B cell (primary cell): ENCODE measurements at regions not wholly inside any gene's neighbourhood (a gene's known extent, or its start where the extent isn't known, plus 50 kb on each side); places are given as distances from the start of the nearest gene placed in this dataset.

Experiments used
- ATAC-seq: fragments of 200-7000 bp; cut with Tn5 transposase; one replicate; pipeline ENCODE4 v1.10.0; 2021; ENCODE audit warnings: low read depth, mild to moderate bottlenecking, moderate number of reproducible peaks, moderate library complexity
- CTCF ChIA-PET: fragments of 350-600 bp; sonication (Branson Sonifier 250); formaldehyde crosslinking; loops from one replicate; lab custom pipeline; 2021; ENCODE audit warnings: antibody characterized with exemption, inconsistent platforms; lab: Charles Lee
- POLR2A ChIA-PET: fragments of 350-600 bp; sonication (Branson Sonifier 250); formaldehyde crosslinking; loops from one replicate; lab custom pipeline; 2021; ENCODE audit warnings: antibody characterized with exemption; lab: Charles Lee
- DNase-seq: peaks from one replicate; pipeline ENCODE4 v3.0.0; 2013
- H2AFZ ChIP-seq: 2 replicates; pipeline ENCODE4 v1.6.1; 2012; ENCODE audit warnings: mild to moderate bottlenecking, low read depth, low read length; ENCODE audit not compliant: insufficient read depth, poor library complexity, severe bottlenecking
- H3K27ac ChIP-seq, 2 donors: 1 replicate in 1 of 2; 2 replicates in 1 of 2; pipeline ENCODE4 v1.5.1; 2012 to 2013; ENCODE audit warnings: low read length in 2 of 2, mild to moderate bottlenecking in 2 of 2, moderate library complexity in 1 of 2
- H3K27me3 ChIP-seq, 4 experiments: fragments of 200-600 bp in 1 of 4; sonication (generic) in 1 of 4; replicated peaks in 1 of 4; 1 replicate in 2 of 4; 2 replicates in 2 of 4; pipeline versions ENCODE4 v1.6.1 to v1.7.0; 2013 to 2016; ENCODE audit warnings: low read length in 3 of 4, mild to moderate bottlenecking in 2 of 4, mixed read lengths in 1 of 4, moderate library complexity in 1 of 4; ENCODE audit not compliant: insufficient read depth in 4 of 4, control insufficient read depth in 3 of 4; ENCODE audit errors: control extremely low read depth in 1 of 4
- H3K36me3 ChIP-seq, 2 experiments: replicated peaks in 1 of 2; 1 replicate in 1 of 2; 2 replicates in 1 of 2; pipeline versions ENCODE4 v1.6.1 to v1.7.1; 2013; ENCODE audit warnings: low read length in 1 of 2; ENCODE audit not compliant: insufficient read depth in 2 of 2, control insufficient read depth in 1 of 2; ENCODE audit errors: control extremely low read depth in 1 of 2, extremely low read depth in 1 of 2
- H3K4me1 ChIP-seq, 2 donors: fragments of 200-600 bp in 1 of 2; sonication (generic) in 1 of 2; 1 replicate in 1 of 2; 2 replicates in 1 of 2; pipeline versions ENCODE4 v1.5.1 to v1.6.1; 2013 to 2017; ENCODE audit warnings: low read length in 2 of 2; ENCODE audit not compliant: control insufficient read depth in 2 of 2, insufficient read depth in 2 of 2
- H3K4me2 ChIP-seq: replicated peaks from 2 replicates; pipeline ENCODE3; 2012; ENCODE audit warnings: mild to moderate bottlenecking, low read depth, low read length; ENCODE audit not compliant: poor library complexity, severe bottlenecking
- H3K4me3 ChIP-seq, 5 experiments: fragments of 200-600 bp in 1 of 5; sonication (generic) in 1 of 5; 1 replicate in 3 of 5; 2 replicates in 2 of 5; pipeline versions ENCODE4 v1.5.1 to v1.7.0; 2011 to 2016; ENCODE audit warnings: low read length in 4 of 5, mild to moderate bottlenecking in 4 of 5, low read depth in 2 of 5, control low read depth in 1 of 5, moderate library complexity in 1 of 5; ENCODE audit not compliant: insufficient read depth in 1 of 5; ENCODE audit errors: control extremely low read depth in 1 of 5, extremely low read depth in 1 of 5
- H3K79me2 ChIP-seq: fragments of 200-600 bp; sonication (generic); one replicate; pipeline ENCODE4 v1.6.0; 2016; ENCODE audit warnings: low read length; ENCODE audit not compliant: control insufficient read depth, insufficient read depth
- H3K9ac ChIP-seq: fragments of 200-600 bp; sonication (generic); 2 replicates; pipeline ENCODE4 v1.6.1; 2017; ENCODE audit warnings: mild to moderate bottlenecking, low read length, moderate library complexity
- H3K9me3 ChIP-seq, 3 donors: one replicate each; pipeline versions ENCODE4 v1.6.1 to v1.7.1; 2013; ENCODE audit warnings: low read length in 2 of 3; ENCODE audit not compliant: control insufficient read depth in 2 of 3, insufficient read depth in 1 of 3; ENCODE audit errors: control extremely low read depth in 1 of 3
- H4K20me1 ChIP-seq: 2 replicates; pipeline ENCODE4 v1.6.0; 2012; ENCODE audit warnings: mild to moderate bottlenecking, low read length; ENCODE audit not compliant: insufficient read depth, control insufficient read depth, poor library complexity, severe bottlenecking
- H3K27ac Mint-ChIP-seq: one replicate; pipeline ENCODE4 v1.8.0; 2021; ENCODE audit warnings: mixed read lengths
- H3K27me3 Mint-ChIP-seq: one replicate; pipeline ENCODE4 v1.8.0; 2021; ENCODE audit warnings: mixed read lengths
- H3K4me1 Mint-ChIP-seq: one replicate; pipeline ENCODE4 v1.8.0; 2021; ENCODE audit warnings: mixed read lengths
- H3K4me3 Mint-ChIP-seq: one replicate; pipeline ENCODE4 v1.8.0; 2021; ENCODE audit warnings: mixed read lengths
- H3K9me3 Mint-ChIP-seq: one replicate; pipeline ENCODE4 v1.8.0; 2022; ENCODE audit warnings: mixed read lengths; ENCODE audit not compliant: insufficient read depth
- EZH2 ChIP-seq: IDR thresholded peaks from 2 replicates; pipeline ENCODE4 v1.6.1; 2012; ENCODE audit warnings: borderline replicate concordance, low read depth, mild to moderate bottlenecking, moderate library complexity, low read length; ENCODE audit not compliant: insufficient read depth, poor library complexity, severe bottlenecking
- WGBS: methylation state at CpG from one replicate; pipeline ENCODE4 v1.1.5; 2013; ENCODE audit warnings: missing lambda C conversion rate; ENCODE audit not compliant: insufficient coverage; 5-methylcytosine and 5-hydroxymethylcytosine counted together
- intact Hi-C: fragments of 100-400 bp; cut with micrococcal nuclease; formaldehyde crosslinking; loops from one replicate; pipeline ENCODE4 v1.10.0; 2022
- TF ChIP-seq, protein P1 (sequence below): fragments of 200-600 bp; IDR thresholded peaks from one replicate; pipeline ENCODE4 v1.8.0; 2022; ENCODE audit warnings: antibody characterized with exemption, mild to moderate bottlenecking

DNA sequence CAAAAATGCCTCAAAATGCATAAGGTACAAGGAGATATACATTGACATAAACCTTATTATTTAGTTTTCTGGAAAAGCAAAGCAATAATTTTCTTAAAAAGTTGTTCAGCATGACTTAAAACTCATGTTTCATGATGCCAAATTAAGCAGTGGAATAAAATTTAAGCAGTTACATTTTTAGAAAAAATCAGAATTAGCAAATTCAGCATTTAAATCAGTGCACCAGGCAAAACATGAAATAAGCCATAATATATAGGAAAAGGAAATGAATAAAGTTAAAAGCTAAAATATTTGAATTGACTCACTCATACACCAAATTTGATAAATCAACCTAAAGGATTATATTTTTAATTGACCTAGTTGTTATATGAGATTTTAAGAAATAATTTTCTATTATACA, 795.1 kb upstream of the CDH6 start:
- no peak overlapping the region for H3K4me2 ChIP-seq
- H3K36me3 ChIP-seq = no peaks in the 10 kb centered on the region
- H3K4me3 Mint-ChIP-seq = no peak overlapping the region
- no peaks in the 10 kb centered on the region for H3K9me3 ChIP-seq
- no peak for ATAC-seq
- H3K27ac Mint-ChIP-seq = no peak overlapping the region
- H3K9ac ChIP-seq = no peak overlapping the region
- TF ChIP-seq EZH2 = no peak
- TF ChIP-seq, protein P1, sequence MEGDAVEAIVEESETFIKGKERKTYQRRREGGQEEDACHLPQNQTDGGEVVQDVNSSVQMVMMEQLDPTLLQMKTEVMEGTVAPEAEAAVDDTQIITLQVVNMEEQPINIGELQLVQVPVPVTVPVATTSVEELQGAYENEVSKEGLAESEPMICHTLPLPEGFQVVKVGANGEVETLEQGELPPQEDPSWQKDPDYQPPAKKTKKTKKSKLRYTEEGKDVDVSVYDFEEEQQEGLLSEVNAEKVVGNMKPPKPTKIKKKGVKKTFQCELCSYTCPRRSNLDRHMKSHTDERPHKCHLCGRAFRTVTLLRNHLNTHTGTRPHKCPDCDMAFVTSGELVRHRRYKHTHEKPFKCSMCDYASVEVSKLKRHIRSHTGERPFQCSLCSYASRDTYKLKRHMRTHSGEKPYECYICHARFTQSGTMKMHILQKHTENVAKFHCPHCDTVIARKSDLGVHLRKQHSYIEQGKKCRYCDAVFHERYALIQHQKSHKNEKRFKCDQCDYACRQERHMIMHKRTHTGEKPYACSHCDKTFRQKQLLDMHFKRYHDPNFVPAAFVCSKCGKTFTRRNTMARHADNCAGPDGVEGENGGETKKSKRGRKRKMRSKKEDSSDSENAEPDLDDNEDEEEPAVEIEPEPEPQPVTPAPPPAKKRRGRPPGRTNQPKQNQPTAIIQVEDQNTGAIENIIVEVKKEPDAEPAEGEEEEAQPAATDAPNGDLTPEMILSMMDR = no peak
- H2AFZ ChIP-seq = no peak overlapping the region
- H3K27me3 Mint-ChIP-seq = no peaks in the 10 kb centered on the region
- no peaks in the 10 kb centered on the region for H3K4me1 Mint-ChIP-seq
- no peaks in the 10 kb centered on the region for H3K79me2 ChIP-seq
- DNase-seq = no peak
- H3K9me3 Mint-ChIP-seq = no peaks in the 10 kb centered on the region
- no peaks in the 10 kb centered on the region for H4K20me1 ChIP-seq
- CTCF ChIA-PET = no interaction called here
- H3K4me3 ChIP-seq = no peak overlapping the region
- H3K4me1 ChIP-seq = no peaks in the 10 kb centered on the region
- no peak overlapping the region for H3K27ac ChIP-seq
- POLR2A ChIA-PET = no interaction called here
- H3K27me3 ChIP-seq = no peaks in the 10 kb centered on the region
- intact Hi-C loops = no loop called here

DNA sequence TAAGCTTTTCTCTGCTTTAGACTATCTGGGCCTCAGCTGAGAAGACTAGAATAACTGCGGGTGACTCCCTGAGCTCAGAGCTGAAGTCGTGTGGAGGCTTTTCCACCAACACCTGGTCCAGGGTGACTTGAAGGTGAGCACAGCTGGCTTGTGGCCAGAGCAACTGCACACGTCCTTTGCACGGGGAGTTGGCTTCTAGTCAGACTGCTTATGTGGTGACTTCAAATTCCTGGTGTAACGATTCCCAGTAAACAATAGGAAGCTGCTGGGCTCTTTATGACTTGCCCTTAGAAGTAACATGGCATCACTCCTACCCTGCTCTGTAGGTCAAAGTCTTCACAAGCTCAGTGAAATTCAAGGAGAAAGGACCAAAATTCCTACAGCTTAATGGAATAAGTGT, 800.6 kb upstream of the CDH6 start:
- Mint-ChIP-seq H3K27me3 (no peaks in the 10 kb centered on the region), H3K27ac (no peak overlapping the region), H3K9me3 (no peaks in the 10 kb centered on the region), H3K4me1 (no peaks in the 10 kb centered on the region), H3K4me3 (no peak overlapping the region)
- 90% methylated on average over 5 of the region's 5 CpGs for WGBS
- H3K27me3 ChIP-seq = no peaks in the 10 kb centered on the region
- no peaks in the 10 kb centered on the region for H3K4me1 ChIP-seq
- ATAC-seq (no peak), DNase-seq (no peak)
- H3K4me3 ChIP-seq = no peak overlapping the region
- intact Hi-C loops = no loop called here
- no peaks in the 10 kb centered on the region for H4K20me1 ChIP-seq
- no peaks in the 10 kb centered on the region for H3K36me3 ChIP-seq
- H3K4me2 ChIP-seq = no peak overlapping the region
- ChIA-PET CTCF (no interaction called here), POLR2A (no interaction called here)
- H3K79me2 ChIP-seq = no peaks in the 10 kb centered on the region
- no peak overlapping the region for H3K9ac ChIP-seq
- no peak overlapping the region for H3K27ac ChIP-seq
- no peak for TF ChIP-seq EZH2
- TF ChIP-seq, protein P1 = no peak
- peaks cover 0 to 4% (median 0%) of the 10 kb centered on the region in 3 donors for H3K9me3 ChIP-seq
- no peak overlapping the region for H2AFZ ChIP-seq
